H9 (cell line): ENCODE measurements at regions not wholly inside any gene's neighbourhood (a gene's known extent, or its start where the extent isn't known, plus 50 kb on each side); places are given as distances from the start of the nearest gene placed in this dataset.

Experiments used
- DNase-seq: peaks from one replicate; pipeline ENCODE4 v3.0.0-alpha.2; 2017
- H2AFZ ChIP-seq: one replicate; pipeline ENCODE4 v1.6.1; 2013; ENCODE audit warnings: mild to moderate bottlenecking, low read length, control low read depth, moderate library complexity
- H2AK5ac ChIP-seq: 2 replicates; pipeline ENCODE4 v1.6.1; 2013; ENCODE audit warnings: low read length, control low read depth, mixed read lengths; ENCODE audit not compliant: insufficient read length
- H2BK120ac ChIP-seq: one replicate; pipeline ENCODE4 v1.6.1; 2013; ENCODE audit warnings: low read depth, mild to moderate bottlenecking, low read length, control low read depth, inconsistent platforms; ENCODE audit not compliant: poor library complexity, severe bottlenecking
- H2BK12ac ChIP-seq: 2 replicates; pipeline ENCODE4 v1.6.1; 2013; ENCODE audit warnings: low read length, control low read depth, mixed read lengths, low read depth; ENCODE audit not compliant: insufficient read length
- H2BK15ac ChIP-seq: 2 replicates; pipeline ENCODE4 v1.6.1; 2013; ENCODE audit warnings: low read depth, low read length, control low read depth
- H2BK20ac ChIP-seq: one replicate; pipeline ENCODE4 v1.6.1; 2013; ENCODE audit warnings: low read depth, mild to moderate bottlenecking, low read length, control low read depth, inconsistent platforms; ENCODE audit not compliant: poor library complexity, severe bottlenecking
- H2BK5ac ChIP-seq: 2 replicates; pipeline ENCODE4 v1.6.1; 2013; ENCODE audit warnings: low read length, control low read depth, mixed read lengths; ENCODE audit not compliant: insufficient read length
- H3K14ac ChIP-seq: 2 replicates; pipeline ENCODE4 v1.6.1; 2013; ENCODE audit warnings: low read length, control low read depth; ENCODE audit not compliant: insufficient read depth
- H3K18ac ChIP-seq: 2 replicates; pipeline ENCODE4 v1.6.1; 2013; ENCODE audit warnings: low read depth, mild to moderate bottlenecking, mixed read lengths, low read length, control low read depth; ENCODE audit not compliant: insufficient read length
- H3K23ac ChIP-seq: 2 replicates; pipeline ENCODE4 v1.6.1; 2013; ENCODE audit warnings: low read length, control low read depth, mixed read lengths, low read depth; ENCODE audit not compliant: insufficient read length
- H3K23me2 ChIP-seq: 2 replicates; pipeline ENCODE4 v1.6.1; 2013; ENCODE audit warnings: low read depth, mild to moderate bottlenecking, mixed read lengths, low read length, control low read depth; ENCODE audit not compliant: insufficient read length, poor library complexity, severe bottlenecking
- H3K27ac ChIP-seq: 2 replicates; pipeline ENCODE4 v1.5.1; 2013; ENCODE audit warnings: low read length, control low read depth, mixed read lengths, low read depth; ENCODE audit not compliant: insufficient read length
- H3K27me3 ChIP-seq: 2 replicates; pipeline ENCODE4 v1.6.1; 2013; ENCODE audit warnings: low read length, control low read depth, inconsistent platforms; ENCODE audit not compliant: insufficient read depth
- H3K4ac ChIP-seq: 2 replicates; pipeline ENCODE4 v1.6.1; 2013; ENCODE audit warnings: low read depth, mild to moderate bottlenecking, control low read depth, inconsistent platforms, low read length, moderate library complexity
- H3K4me1 ChIP-seq: 2 replicates; pipeline ENCODE4 v1.6.1; 2013; ENCODE audit warnings: low read length, control low read depth, inconsistent platforms; ENCODE audit not compliant: insufficient read depth
- H3K4me2 ChIP-seq: 2 replicates; pipeline ENCODE4 v1.6.1; 2013; ENCODE audit warnings: low read length, control low read depth, mixed read lengths; ENCODE audit not compliant: insufficient read length, insufficient read depth
- H3K56ac ChIP-seq: 2 replicates; pipeline ENCODE4 v1.6.1; 2013; ENCODE audit warnings: low read depth, mild to moderate bottlenecking, mixed read lengths, low read length, control low read depth; ENCODE audit not compliant: insufficient read length
- H3K79me1 ChIP-seq: 2 replicates; pipeline ENCODE4 v1.6.1; 2013; ENCODE audit warnings: low read depth, mild to moderate bottlenecking, moderate library complexity, low read length, control low read depth, inconsistent platforms; ENCODE audit not compliant: insufficient read depth, poor library complexity, severe bottlenecking
- H3K79me2 ChIP-seq: 2 replicates; pipeline ENCODE4 v1.6.1; 2013; ENCODE audit warnings: low read length, control low read depth, inconsistent platforms; ENCODE audit not compliant: insufficient read depth
- H3K9ac ChIP-seq: 2 replicates; pipeline ENCODE4 v1.6.1; 2013; ENCODE audit warnings: low read length, control low read depth, mixed read lengths; ENCODE audit not compliant: insufficient read length; ENCODE audit errors: extremely low read depth
- H3K9me3 ChIP-seq: one replicate; pipeline ENCODE4 v1.6.1; 2013; ENCODE audit warnings: low read depth, low read length, inconsistent platforms; ENCODE audit not compliant: control insufficient read depth
- H3T11ph ChIP-seq: one replicate; pipeline ENCODE4 v1.6.1; 2013; ENCODE audit warnings: mild to moderate bottlenecking, low read length, control low read depth, inconsistent platforms
- H4K20me1 ChIP-seq: one replicate; pipeline ENCODE4 v1.6.1; 2013; ENCODE audit not compliant: control insufficient read depth, insufficient read length, insufficient read depth
- H4K5ac ChIP-seq: 2 replicates; pipeline ENCODE4 v1.6.1; 2013; ENCODE audit warnings: low read depth, mild to moderate bottlenecking, mixed read lengths, low read length, control low read depth; ENCODE audit not compliant: insufficient read length
- H4K8ac ChIP-seq: replicated peaks from 2 replicates; pipeline ENCODE4 v1.6.1; 2013; ENCODE audit warnings: low read length, control low read depth, mixed read lengths, low read depth; ENCODE audit not compliant: insufficient read length
- H4K91ac ChIP-seq: 2 replicates; pipeline ENCODE4 v1.6.1; 2013; ENCODE audit warnings: low read depth, mild to moderate bottlenecking, moderate library complexity, mixed read lengths, low read length, control low read depth; ENCODE audit not compliant: insufficient read length
- H3K27ac Mint-ChIP-seq, 3 experiments: 2 replicates in 2 of 3; 3 replicates in 1 of 3; pipeline ENCODE4 v1.8.0; 2020 to 2021; ENCODE audit warnings: mixed read lengths in 3 of 3, mild to moderate bottlenecking in 1 of 3, moderate library complexity in 1 of 3
- H3K27me3 Mint-ChIP-seq: 2 replicates; pipeline ENCODE4 v1.8.0; 2021; ENCODE audit warnings: low read depth, mild to moderate bottlenecking, moderate library complexity, mixed read lengths
- H3K36me3 Mint-ChIP-seq, 3 experiments: 2 replicates in 2 of 3; 3 replicates in 1 of 3; pipeline ENCODE4 v1.8.0; 2020 to 2021; ENCODE audit warnings: low read depth in 3 of 3, mixed read lengths in 3 of 3; ENCODE audit not compliant: insufficient read depth in 1 of 3
- H3K4me1 Mint-ChIP-seq, 2 experiments: 2 replicates each; pipeline ENCODE4 v1.8.0; 2020; ENCODE audit warnings: mixed read lengths in 2 of 2
- H3K4me3 Mint-ChIP-seq, 2 experiments: 2 replicates in 1 of 2; 3 replicates in 1 of 2; pipeline ENCODE4 v1.8.0; 2020 to 2021; ENCODE audit warnings: mild to moderate bottlenecking in 2 of 2, mixed read lengths in 2 of 2, moderate library complexity in 1 of 2
- H3K9me3 Mint-ChIP-seq, 2 experiments: 2 replicates in 1 of 2; 3 replicates in 1 of 2; pipeline ENCODE4 v1.8.0; 2020; ENCODE audit warnings: mild to moderate bottlenecking in 2 of 2, mixed read lengths in 2 of 2, moderate library complexity in 1 of 2
- CTCF ChIP-seq: fragments of 200-600 bp; sonication (generic); conservative IDR thresholded peaks from 3 replicates; pipeline ENCODE4 v1.8.0; 2021; ENCODE audit warnings: antibody characterized with exemption, mild to moderate bottlenecking
- WGBS: extraction: QIAGEN DNeasy Blood & Tissue Kit; methylation state at CpG from one replicate; pipeline ENCODE4 v1.1.7; 2013; ENCODE audit warnings: missing lambda C conversion rate, low lambda C conversion rate, mixed read lengths; ENCODE audit not compliant: insufficient read length; ENCODE audit errors: extremely low coverage; 5-methylcytosine and 5-hydroxymethylcytosine counted together

- no peaks in the 10 kb centered on the region for H3K79me2 ChIP-seq
- Mint-ChIP-seq H3K27ac (no peak overlapping the region), H3K36me3 (no peaks in the 10 kb centered on the region), H3K4me1 (peaks cover 5 to 6% of the 10 kb centered on the region in 2 experiments), H3K4me3 (no peak overlapping the region), H3K9me3 (no peaks in the 10 kb centered on the region), H3K27me3 (no peaks in the 10 kb centered on the region)
- no peak overlapping the region for H3K14ac ChIP-seq
- H3K4ac ChIP-seq = no peak overlapping the region
- no peak overlapping the region for H4K8ac ChIP-seq
- H2BK120ac ChIP-seq = no peak overlapping the region
- no peak overlapping the region for H4K91ac ChIP-seq
- no peak overlapping the region for H3K56ac ChIP-seq
- H3K9me3 ChIP-seq = no peaks in the 10 kb centered on the region
- no peak overlapping the region for H3T11ph ChIP-seq
- H3K18ac ChIP-seq = no peak overlapping the region
- no CpG with 5 or more reads among the region's 3 CpGs for WGBS
- H2AK5ac ChIP-seq = no peak overlapping the region
- no peak overlapping the region for H3K27ac ChIP-seq
- no peak overlapping the region for H3K9ac ChIP-seq
- H3K23ac ChIP-seq = no peak overlapping the region
- no peak for TF ChIP-seq CTCF
- H3K4me2 ChIP-seq = no peak overlapping the region
- no peaks in the 10 kb centered on the region for H3K79me1 ChIP-seq
- H3K23me2 ChIP-seq = no peaks in the 10 kb centered on the region
- H2AFZ ChIP-seq = no peak overlapping the region
- H2BK20ac ChIP-seq = no peak overlapping the region
- H2BK12ac ChIP-seq = no peak overlapping the region
- H3K27me3 ChIP-seq = no peaks in the 10 kb centered on the region; the same call in 1 of the 2 replicates
- no peak overlapping the region for H2BK5ac ChIP-seq
- H4K20me1 ChIP-seq = no peaks in the 10 kb centered on the region
- H2BK15ac ChIP-seq = no peak overlapping the region
- H4K5ac ChIP-seq = no peak overlapping the region
- no peak for DNase-seq
- no peaks in the 10 kb centered on the region for H3K4me1 ChIP-seq
Observed at GRCh38 chr20:11212272-11212671, 538.5 kb upstream of the JAG1 start.
